NCI-H146 treated with DMSO at 0.1 percent for 48 hours (cell line): ENCODE measurements at regions not wholly inside any gene's neighbourhood (a gene's known extent, or its start where the extent isn't known, plus 50 kb on each side); places are given as distances from the start of the nearest gene placed in this dataset.
"Not testable (repeated sequence)": the region's sequence is repeated elsewhere in the genome, so short reads cannot be mapped to it uniquely, and the experiment has no call there.

Experiments
- DNase-seq: peaks from one replicate; lab custom pipeline; 2025; ENCODE audit not compliant: unreplicated experiment; lab: John Stamatoyannopoulos, UW

- no peak for DNase-seq
These were observed 108.2 kb downstream of the THBS2 start for GRCh38 chr6:169145496-169145895.

GRCh38 chr6:169144356-169144755 lies 109.3 kb downstream of the THBS2 start:
- no peak for DNase-seq

- no peak for DNase-seq
These were observed 111.2 kb downstream of the THBS2 start for GRCh38 chr6:169142538-169142844.

GRCh38 chr6:169141671-169142537 lies 111.7 kb downstream of the THBS2 start:
- DNase-seq, result no peak

- no peak for DNase-seq
These were observed 112.6 kb downstream of the THBS2 start for GRCh38 chr6:169140986-169141495.

GRCh38 chr6:169139179-169139971 lies 114.3 kb downstream of the THBS2 start:
- no peak for DNase-seq

GRCh38 chr6:169132352-169132940 lies 121.2 kb downstream of the THBS2 start:
- DNase-seq, result no peak

- DNase-seq, result no peak
These were observed 122.3 kb downstream of the THBS2 start for GRCh38 chr6:169131390-169131789.

- DNase-seq, result no peak
These were observed 123.5 kb downstream of the THBS2 start for GRCh38 chr6:169130113-169130512.

- DNase-seq, result no peak
These were observed 132.6 kb downstream of the THBS2 start for GRCh38 chr6:169121013-169121412.

GRCh38 chr6:169119669-169120068 lies 134.0 kb downstream of the THBS2 start:
- DNase-seq, result no peak

- no peak for DNase-seq
These were observed 135.3 kb downstream of the THBS2 start for GRCh38 chr6:169118346-169118830.

GRCh38 chr6:169117663-169118062 lies 136.0 kb downstream of the THBS2 start:
- DNase-seq, result no peak

GRCh38 chr6:169115632-169116031 lies 138.0 kb downstream of the THBS2 start:
- DNase-seq, result no peak

- DNase-seq, result not testable (repeated sequence)
These were observed 139.0 kb downstream of the THBS2 start for GRCh38 chr6:169114632-169115031.

- DNase-seq, result no peak
These were observed 140.9 kb downstream of the THBS2 start for GRCh38 chr6:169112483-169113320.

- DNase-seq, result no peak
These were observed 142.4 kb downstream of the THBS2 start for GRCh38 chr6:169111203-169111602.

GRCh38 chr6:169109411-169110220 lies 144.0 kb downstream of the THBS2 start:
- DNase-seq, result no peak

- no peak for DNase-seq
These were observed 144.9 kb downstream of the THBS2 start for GRCh38 chr6:169108753-169109152.

GRCh38 chr6:169106176-169106575 lies 147.5 kb downstream of the THBS2 start:
- DNase-seq, result no peak
